ENCODE measurements at regions not wholly inside any gene's neighbourhood (a gene's known extent, or its start where the extent isn't known, plus 50 kb on each side); places are given as distances from the start of the nearest gene placed in this dataset.

DNA sequence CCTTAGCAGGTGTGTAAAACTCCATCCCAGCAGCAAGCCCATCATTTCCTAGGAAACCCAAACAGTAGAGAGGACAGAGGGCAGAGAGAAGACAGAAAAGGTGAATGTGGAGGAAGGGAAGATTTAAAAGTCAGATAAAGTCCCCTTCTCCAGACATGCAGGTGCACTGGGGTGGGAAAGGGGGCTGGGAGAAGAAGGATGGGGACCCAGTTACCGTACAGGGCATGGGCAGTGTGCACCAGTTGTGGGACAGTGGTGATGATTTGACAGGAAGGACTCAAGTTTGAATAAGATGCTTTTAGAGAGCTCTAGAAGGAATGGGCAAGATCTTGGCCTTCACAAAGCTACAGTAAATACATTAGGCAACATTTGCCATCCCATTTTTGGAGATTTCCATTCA is 110.7 kb upstream of the PLXNA4 start:
- Mint-ChIP-seq H3K9me3 (no peaks in the 10 kb centered on the region), H3K27ac (no peak overlapping the region), H3K4me1 (no peaks in the 10 kb centered on the region), H3K36me3 (ENCODE audit: low read depth) (no peaks in the 10 kb centered on the region), H3K27me3 (no peaks in the 10 kb centered on the region), H3K4me3 (no peak overlapping the region)
- DNase-seq (no peak), ATAC-seq (no peak)

- no peak for DNase-seq
- no peak overlapping the region for H3K4me3 Mint-ChIP-seq
- ATAC-seq: no peak
- no peaks in the 10 kb centered on the region for H3K9me3 Mint-ChIP-seq
- H3K36me3 Mint-ChIP-seq (ENCODE audit: low read depth): no peaks in the 10 kb centered on the region
- no peaks in the 10 kb centered on the region for H3K4me1 Mint-ChIP-seq
- H3K27me3 Mint-ChIP-seq: no peaks in the 10 kb centered on the region
- H3K27ac Mint-ChIP-seq: no peak overlapping the region
Measured at GRCh38 chr7:132685277-132685676, 109.0 kb upstream of the PLXNA4 start.

DNA sequence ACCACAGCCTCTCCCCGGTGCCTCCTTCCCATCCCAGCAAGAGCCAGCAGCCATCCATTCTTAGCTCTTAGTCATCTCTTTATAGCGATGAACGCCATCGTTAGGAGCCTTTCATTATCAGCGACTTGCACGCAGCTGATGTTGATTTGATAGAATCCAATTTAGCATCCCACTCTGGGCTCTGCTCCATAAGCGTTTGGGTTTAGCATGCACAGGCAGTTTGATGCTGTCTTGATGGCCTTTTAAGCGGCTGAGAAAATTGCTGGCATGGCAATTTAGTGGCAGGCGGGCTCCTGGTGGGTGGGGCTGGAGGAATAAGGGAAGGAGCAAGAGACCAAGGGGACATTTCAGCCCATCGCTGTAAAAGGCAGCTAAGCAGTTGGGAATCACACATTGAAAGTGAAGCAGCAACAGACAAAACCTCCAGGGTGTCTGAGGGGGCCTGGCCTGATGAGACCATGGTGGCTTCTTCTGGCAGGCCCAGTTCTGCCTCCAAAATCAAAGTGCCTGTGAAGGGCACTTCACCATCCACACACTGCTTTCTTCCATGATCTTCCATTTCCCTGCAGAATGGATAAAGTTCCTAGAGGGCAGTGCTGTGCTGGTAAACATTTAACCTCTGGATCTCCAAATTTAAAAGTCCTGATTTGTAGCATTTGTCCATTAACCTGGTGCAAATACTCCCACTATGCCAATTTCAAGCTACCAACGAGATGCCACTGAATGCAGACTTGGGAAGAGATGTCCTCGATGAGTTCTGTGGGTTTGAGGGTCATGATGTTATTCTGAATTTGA is 107.8 kb upstream of the PLXNA4 start:
- DNase-seq: no peak

DNA sequence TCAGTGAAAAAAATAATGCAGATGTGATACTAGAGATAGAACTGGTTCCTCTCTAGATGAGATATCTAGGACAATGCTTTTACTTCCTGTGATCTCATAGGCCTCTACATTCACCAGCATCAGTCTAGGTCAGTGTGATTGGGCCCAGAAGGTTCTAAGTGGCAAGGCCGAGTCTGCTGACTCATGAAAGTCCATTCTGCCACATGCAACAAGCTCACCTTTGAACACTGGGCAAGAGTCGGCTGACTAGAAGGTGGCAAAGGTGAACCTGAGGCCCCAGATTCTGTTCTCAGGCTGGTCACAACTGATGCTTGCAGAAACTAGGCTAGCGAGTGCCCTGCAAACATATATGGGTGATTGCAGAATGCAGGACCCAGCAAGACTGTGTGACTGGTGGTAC is 105.7 kb upstream of the PLXNA4 start:
- ATAC-seq (no peak), DNase-seq (no peak)
- no peak overlapping the region for H3K4me3 Mint-ChIP-seq
- H3K36me3 Mint-ChIP-seq (ENCODE audit: low read depth): no peaks in the 10 kb centered on the region
- H3K9me3 Mint-ChIP-seq: no peaks in the 10 kb centered on the region
- no peaks in the 10 kb centered on the region for H3K4me1 Mint-ChIP-seq
- H3K27me3 Mint-ChIP-seq: no peaks in the 10 kb centered on the region
- H3K27ac Mint-ChIP-seq: no peak overlapping the region

More for the DNA sequence above, 107.8 kb upstream of the PLXNA4 start:
- Mint-ChIP-seq H3K27me3 (no peaks in the 10 kb centered on the region), H3K4me3 (no peak overlapping the region), H3K4me1 (no peaks in the 10 kb centered on the region), H3K36me3 (ENCODE audit: low read depth) (no peaks in the 10 kb centered on the region), H3K9me3 (no peaks in the 10 kb centered on the region), H3K27ac (no peak overlapping the region)
- no peak for ATAC-seq

GRCh38 chr7:132680590-132680989 is 104.3 kb upstream of the PLXNA4 start:
- Mint-ChIP-seq H3K27me3 (no peaks in the 10 kb centered on the region), H3K4me1 (no peaks in the 10 kb centered on the region), H3K27ac (no peak overlapping the region), H3K36me3 (ENCODE audit: low read depth) (no peaks in the 10 kb centered on the region), H3K9me3 (no peaks in the 10 kb centered on the region), H3K4me3 (no peak overlapping the region)
- DNase-seq (no peak), ATAC-seq (peak; percentile 55)

DNA sequence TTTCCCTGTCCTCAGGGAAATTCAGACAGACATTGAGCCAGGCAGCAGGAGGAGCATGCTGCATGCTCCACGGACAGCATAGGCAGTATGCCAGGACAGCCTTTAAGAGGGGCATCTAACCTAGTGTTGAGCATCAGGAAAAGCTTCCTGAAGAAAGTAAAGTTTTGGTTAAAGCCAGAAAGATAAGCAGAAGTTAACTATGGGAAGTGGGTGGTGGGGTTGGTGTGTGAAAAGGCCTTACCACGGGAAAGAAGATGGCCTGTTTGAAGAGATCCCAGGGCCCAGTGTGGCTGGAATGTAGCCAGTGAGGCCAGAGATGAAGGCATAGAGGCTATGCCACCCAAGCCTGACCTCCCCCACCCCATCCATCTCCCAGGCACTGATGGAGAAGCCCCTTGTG is 102.4 kb upstream of the PLXNA4 start:
- ATAC-seq: no peak
- Mint-ChIP-seq H3K4me3 (no peak overlapping the region), H3K4me1 (no peaks in the 10 kb centered on the region), H3K27me3 (no peaks in the 10 kb centered on the region), H3K27ac (no peak overlapping the region), H3K36me3 (ENCODE audit: low read depth) (no peaks in the 10 kb centered on the region), H3K9me3 (no peaks in the 10 kb centered on the region)
- no peak for DNase-seq

- no peak overlapping the region for H3K27ac Mint-ChIP-seq
- H3K4me3 Mint-ChIP-seq: no peak overlapping the region
- DNase-seq (no peak), ATAC-seq (no peak)
- H3K4me1 Mint-ChIP-seq: no peaks in the 10 kb centered on the region
- no peaks in the 10 kb centered on the region for H3K27me3 Mint-ChIP-seq
- no peaks in the 10 kb centered on the region for H3K9me3 Mint-ChIP-seq
- H3K36me3 Mint-ChIP-seq (ENCODE audit: low read depth): no peaks in the 10 kb centered on the region
Measured at GRCh38 chr7:132677918-132678317, 101.6 kb upstream of the PLXNA4 start.

DNA sequence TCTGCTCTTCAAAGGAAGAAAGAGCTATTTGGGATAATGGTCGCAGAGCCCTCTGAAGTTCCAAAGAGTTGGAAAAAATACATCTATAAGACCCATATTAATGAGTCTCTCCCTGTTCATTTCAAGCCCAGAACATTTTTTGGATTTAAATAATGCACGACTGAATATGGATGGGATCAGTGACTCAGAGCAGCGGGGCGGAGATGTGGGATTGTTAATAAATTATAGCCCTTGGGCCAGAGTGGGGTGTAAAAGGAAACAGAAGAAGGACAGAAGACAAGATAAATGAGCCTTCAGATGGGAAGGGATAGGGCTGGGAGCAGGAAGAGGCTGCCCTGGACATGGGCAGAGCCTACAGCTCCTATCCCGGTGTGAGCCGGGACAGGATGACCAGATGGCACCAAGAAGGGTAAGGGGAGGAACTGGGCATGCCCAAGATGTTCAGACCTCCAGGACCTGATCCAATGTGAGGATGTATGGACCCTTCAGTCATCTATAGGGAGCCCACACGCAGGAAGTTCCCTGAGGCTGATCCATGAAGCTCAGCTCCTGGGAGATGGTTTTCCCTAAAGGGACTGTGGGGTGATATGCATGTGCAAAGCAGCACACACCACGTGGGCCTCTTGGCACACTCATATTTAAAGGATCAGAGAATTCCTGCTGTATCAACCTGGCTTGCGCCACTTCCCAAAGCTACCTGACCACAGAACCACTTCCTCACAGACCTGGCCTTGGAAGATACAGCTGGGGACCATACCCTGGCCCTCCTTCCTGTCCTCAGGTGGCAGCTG is 96.1 kb upstream of the PLXNA4 start:
- no peak for ATAC-seq

GRCh38 chr7:132666774-132667172 is 90.5 kb upstream of the PLXNA4 start:
- DNase-seq (no peak), ATAC-seq (no peak)
- Mint-ChIP-seq H3K27me3 (no peaks in the 10 kb centered on the region), H3K4me1 (peaks cover 10% of the 10 kb centered on the region), H3K9me3 (no peaks in the 10 kb centered on the region), H3K27ac (no peak overlapping the region), H3K4me3 (no peak overlapping the region), H3K36me3 (ENCODE audit: low read depth) (peaks cover 2% of the 10 kb centered on the region)

More for the DNA sequence above, 96.1 kb upstream of the PLXNA4 start:
- H3K4me1 Mint-ChIP-seq: no peaks in the 10 kb centered on the region
- H3K27ac Mint-ChIP-seq: no peak overlapping the region
- no peak for DNase-seq
- no peaks in the 10 kb centered on the region for H3K27me3 Mint-ChIP-seq
- H3K4me3 Mint-ChIP-seq: no peak overlapping the region
- no peaks in the 10 kb centered on the region for H3K36me3 Mint-ChIP-seq (ENCODE audit: low read depth)
- H3K9me3 Mint-ChIP-seq: no peaks in the 10 kb centered on the region

DNA sequence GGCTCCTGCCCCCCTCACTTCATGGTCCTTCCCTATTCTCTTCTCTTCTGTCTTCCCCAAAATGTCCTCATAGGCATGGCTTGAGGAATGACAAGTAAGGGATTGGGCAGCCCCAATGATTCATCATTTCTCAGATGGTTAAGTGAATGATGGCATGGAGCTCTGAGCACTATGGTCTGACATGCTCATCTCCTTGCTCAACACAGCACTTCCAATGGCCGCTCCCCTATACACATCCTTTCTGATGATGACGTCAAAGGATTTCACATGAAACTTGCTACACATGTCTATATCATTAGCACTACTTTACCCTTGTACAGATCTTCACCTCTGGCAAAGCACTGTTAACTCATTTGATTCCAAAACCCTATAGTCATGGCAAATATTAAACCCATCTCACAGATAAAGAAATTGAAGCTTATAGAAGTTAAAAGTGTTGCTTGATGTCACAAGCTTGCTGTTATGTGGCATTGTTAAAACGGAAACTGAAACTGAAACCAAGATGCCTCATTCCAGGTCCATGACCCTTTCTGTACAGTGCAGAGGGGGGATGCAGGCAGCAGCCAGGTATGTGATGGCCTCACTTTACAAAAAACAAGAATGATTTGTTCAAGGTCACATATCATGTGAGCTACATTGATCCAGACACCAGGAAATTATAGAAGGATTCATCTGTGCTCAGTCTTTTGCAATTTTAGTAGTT is 90.0 kb upstream of the PLXNA4 start:
- Mint-ChIP-seq H3K27ac (no peak overlapping the region), H3K36me3 (ENCODE audit: low read depth) (peaks cover 2% of the 10 kb centered on the region), H3K27me3 (no peaks in the 10 kb centered on the region), H3K9me3 (no peaks in the 10 kb centered on the region), H3K4me3 (no peak overlapping the region), H3K4me1 (peaks cover 10% of the 10 kb centered on the region)
- ATAC-seq (peak; percentile 77), DNase-seq (no peak)

DNA sequence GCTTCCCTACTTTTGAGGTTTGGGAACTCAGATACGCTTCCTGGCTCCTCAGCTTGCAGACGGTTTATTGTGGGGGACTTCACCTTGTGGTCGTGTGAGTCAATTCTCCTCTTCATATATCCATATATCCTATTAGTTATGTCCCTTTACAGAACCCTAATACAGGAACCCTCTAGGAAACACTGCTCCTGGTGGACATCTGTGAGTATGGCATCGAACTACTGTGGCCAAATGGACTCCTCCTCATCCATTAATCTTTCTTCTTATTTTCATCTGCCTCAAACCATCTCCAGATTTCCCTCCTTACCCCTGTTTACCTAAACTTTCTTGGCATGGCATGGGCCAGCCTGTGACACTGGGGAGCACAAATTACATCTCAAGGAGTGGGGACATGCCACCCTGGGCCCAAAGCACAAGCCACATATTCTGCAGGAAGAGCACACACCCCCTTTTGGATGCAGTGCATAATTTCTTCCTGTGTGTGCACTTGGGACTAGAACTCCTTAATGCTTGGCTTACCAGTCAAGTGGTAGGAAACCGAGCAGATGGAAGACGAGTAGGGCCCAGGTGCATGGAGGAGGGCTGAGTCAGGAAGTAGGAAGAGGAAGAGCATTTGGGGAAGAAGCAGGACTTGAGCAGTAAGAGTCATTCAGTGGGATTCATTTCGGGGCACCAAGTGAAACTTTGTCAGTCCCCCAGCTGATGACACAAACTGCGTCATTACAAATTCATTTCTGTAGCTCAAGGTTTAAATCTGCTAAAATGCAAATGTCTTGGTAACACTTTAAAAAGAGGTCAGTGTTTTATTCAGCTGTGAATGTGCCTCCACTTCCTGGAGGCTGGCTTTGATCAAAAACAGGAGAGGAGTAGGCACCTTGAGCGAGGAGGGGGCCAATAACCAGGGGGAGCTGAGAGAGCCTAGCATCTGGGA is 80.8 kb upstream of the PLXNA4 start:
- Mint-ChIP-seq H3K36me3 (ENCODE audit: low read depth) (no peaks in the 10 kb centered on the region), H3K4me3 (no peak overlapping the region), H3K27ac (peak overlapping the region; percentile 12), H3K4me1 (peaks cover 41% of the 10 kb centered on the region), H3K27me3 (no peaks in the 10 kb centered on the region), H3K9me3 (peaks cover 3% of the 10 kb centered on the region)
- DNase-seq (no peak), ATAC-seq (no peak)

GRCh38 chr7:132656341-132656740 is 80.1 kb upstream of the PLXNA4 start:
- no peak overlapping the region for H3K27ac Mint-ChIP-seq
- no peaks in the 10 kb centered on the region for H3K36me3 Mint-ChIP-seq (ENCODE audit: low read depth)
- DNase-seq (no peak), ATAC-seq (no peak)
- H3K4me1 Mint-ChIP-seq: peaks cover 41% of the 10 kb centered on the region
- H3K9me3 Mint-ChIP-seq: peaks cover 3% of the 10 kb centered on the region
- H3K27me3 Mint-ChIP-seq: no peaks in the 10 kb centered on the region
- H3K4me3 Mint-ChIP-seq: no peak overlapping the region

DNA sequence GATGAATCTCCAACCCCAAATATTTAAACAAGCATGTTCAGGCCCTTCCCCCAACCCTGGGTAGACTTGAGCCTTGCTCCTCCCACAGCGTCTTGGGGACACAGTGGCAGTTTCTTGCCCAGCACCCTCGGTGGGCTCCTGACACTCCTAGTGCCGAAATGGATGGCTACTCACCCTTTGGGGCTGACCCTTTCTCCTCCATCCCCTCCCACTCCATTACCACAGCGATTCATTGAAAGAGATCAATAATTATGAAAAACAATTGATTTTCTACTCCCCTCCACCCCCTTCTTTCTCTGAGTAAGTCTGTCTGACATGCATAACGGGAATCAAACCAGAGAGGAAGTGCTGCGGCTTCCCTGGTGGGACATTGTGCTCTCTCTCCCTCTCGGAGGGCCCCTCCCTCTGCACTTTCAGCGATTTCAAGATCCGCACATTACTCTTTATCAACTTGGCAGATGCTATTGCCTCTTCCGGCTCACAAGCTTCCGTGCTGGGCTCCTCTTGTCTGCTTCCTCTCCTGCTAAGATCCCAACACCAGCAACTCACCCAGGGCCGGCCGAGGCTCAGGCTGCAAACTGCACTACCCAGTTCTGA is 79.0 kb upstream of the PLXNA4 start:
- Mint-ChIP-seq H3K4me1 (peaks cover 41% of the 10 kb centered on the region), H3K27ac (peak overlapping the region; percentile 81), H3K27me3 (no peaks in the 10 kb centered on the region), H3K9me3 (peaks cover 3% of the 10 kb centered on the region), H3K36me3 (ENCODE audit: low read depth) (no peaks in the 10 kb centered on the region), H3K4me3 (peak overlapping the region; percentile 74)
- ATAC-seq (peak; percentile 76), DNase-seq (peak; percentile 46)

DNA sequence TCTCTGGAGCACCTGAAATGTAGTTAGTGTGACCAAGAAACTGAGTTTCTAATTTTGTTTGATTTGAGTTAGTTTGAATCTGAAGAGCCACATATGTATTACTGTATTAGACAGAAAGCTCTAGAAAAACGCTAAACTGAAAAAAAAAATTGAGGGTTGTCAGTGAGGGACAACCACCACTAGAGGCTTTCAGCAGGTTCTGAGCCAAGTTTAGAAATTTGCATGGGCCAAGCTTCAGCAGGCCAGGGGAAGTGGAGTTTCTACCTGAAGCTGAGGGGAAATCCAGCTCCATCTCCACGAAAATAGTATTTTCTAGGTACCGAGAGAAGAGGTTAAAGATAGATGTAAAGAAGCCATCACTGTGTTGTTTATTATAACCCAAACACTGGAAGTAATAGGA is 77.9 kb upstream of the PLXNA4 start:
- H3K36me3 Mint-ChIP-seq (ENCODE audit: low read depth): no peaks in the 10 kb centered on the region
- DNase-seq (no peak), ATAC-seq (no peak)
- H3K9me3 Mint-ChIP-seq: peaks cover 3% of the 10 kb centered on the region
- peaks cover 41% of the 10 kb centered on the region for H3K4me1 Mint-ChIP-seq
- H3K4me3 Mint-ChIP-seq: no peak overlapping the region
- H3K27ac Mint-ChIP-seq: peak overlapping the region; percentile 68
- no peaks in the 10 kb centered on the region for H3K27me3 Mint-ChIP-seq
